Bronchial epithelial cell (primary cell): ENCODE measurements at regions not wholly inside any gene's neighbourhood (a gene's known extent, or its start where the extent isn't known, plus 50 kb on each side); places are given as distances from the start of the nearest gene placed in this dataset.

Source experiments
- DNase-seq: peaks from one replicate; pipeline ENCODE4 v3.0.0-alpha.2; 2010; ENCODE audit warnings: low read depth
- FAIRE-seq: peaks from 2 replicates; lab custom pipeline; 2011; peaks lifted over from hg19 to GRCh38; lab: Jason Lieb, UNC
- H3K27me3 ChIP-seq: 2 replicates; pipeline ENCODE4 v1.5.1; 2011; ENCODE audit warnings: low read length; ENCODE audit not compliant: control insufficient read depth, insufficient read depth
- H3K36me3 ChIP-seq: 2 replicates; pipeline ENCODE4 v1.5.1; 2011; ENCODE audit warnings: low read length; ENCODE audit not compliant: control insufficient read depth, insufficient read depth
- H3K4me3 ChIP-seq: 2 replicates; pipeline ENCODE4 v1.5.1; 2011; ENCODE audit warnings: mild to moderate bottlenecking, low read depth, low read length, control low read depth
- CTCF ChIP-seq: IDR thresholded peaks from 2 replicates; pipeline ENCODE4 v1.5.1; 2011; ENCODE audit warnings: mild to moderate bottlenecking, moderate library complexity, low read length, control low read depth, inconsistent platforms; ENCODE audit not compliant: insufficient read depth, severe bottlenecking

GRCh38 chr9:19992556-19992955, 203.7 kb upstream of the SLC24A2 start:
- no peak for FAIRE-seq
- Histone ChIP-seq H3K27me3 (no peaks in the 10 kb centered on the region), H3K36me3 (no peaks in the 10 kb centered on the region), H3K4me3 (no peak overlapping the region)
- no peak for TF ChIP-seq CTCF
- no peak for DNase-seq

- H3K4me3 ChIP-seq = no peak overlapping the region
- no peak for FAIRE-seq
- no peak for TF ChIP-seq CTCF
Observed at GRCh38 chr9:19989213-19989612, 200.4 kb upstream of the SLC24A2 start.

GRCh38 chr9:19988281-19988680, 199.4 kb upstream of the SLC24A2 start:
- Histone ChIP-seq H3K4me3 (no peak overlapping the region), H3K36me3 (no peaks in the 10 kb centered on the region), H3K27me3 (no peaks in the 10 kb centered on the region)
- DNase-seq (no peak), FAIRE-seq (peak; percentile 13)
- no peak for TF ChIP-seq CTCF

More at GRCh38 chr9:19989213-19989612, 200.4 kb upstream of the SLC24A2 start:
- Histone ChIP-seq H3K27me3 (no peaks in the 10 kb centered on the region), H3K36me3 (no peaks in the 10 kb centered on the region)
- DNase-seq = peak; percentile 81

GRCh38 chr9:19985081-19985480, 196.2 kb upstream of the SLC24A2 start:
- Histone ChIP-seq H3K4me3 (no peak overlapping the region), H3K36me3 (no peaks in the 10 kb centered on the region), H3K27me3 (no peaks in the 10 kb centered on the region)
- no peak for TF ChIP-seq CTCF
- FAIRE-seq = no peak
- DNase-seq = peak; percentile 26

- TF ChIP-seq CTCF = no peak
- no peak for FAIRE-seq
- Histone ChIP-seq H3K36me3 (no peaks in the 10 kb centered on the region), H3K27me3 (no peaks in the 10 kb centered on the region), H3K4me3 (no peak overlapping the region)
- DNase-seq = peak; percentile 91
Observed at GRCh38 chr9:19976226-19976625, 187.4 kb upstream of the SLC24A2 start.

GRCh38 chr9:19975499-19975898, 186.7 kb upstream of the SLC24A2 start:
- DNase-seq (peak; percentile 85), FAIRE-seq (no peak)
- no peak overlapping the region for H3K4me3 ChIP-seq
- H3K36me3 ChIP-seq = no peaks in the 10 kb centered on the region
- no peak for TF ChIP-seq CTCF
- no peaks in the 10 kb centered on the region for H3K27me3 ChIP-seq
